ENCODE measurements at regions not wholly inside any gene's neighbourhood (a gene's known extent, or its start where the extent isn't known, plus 50 kb on each side); places are given as distances from the start of the nearest gene placed in this dataset.

DNA sequence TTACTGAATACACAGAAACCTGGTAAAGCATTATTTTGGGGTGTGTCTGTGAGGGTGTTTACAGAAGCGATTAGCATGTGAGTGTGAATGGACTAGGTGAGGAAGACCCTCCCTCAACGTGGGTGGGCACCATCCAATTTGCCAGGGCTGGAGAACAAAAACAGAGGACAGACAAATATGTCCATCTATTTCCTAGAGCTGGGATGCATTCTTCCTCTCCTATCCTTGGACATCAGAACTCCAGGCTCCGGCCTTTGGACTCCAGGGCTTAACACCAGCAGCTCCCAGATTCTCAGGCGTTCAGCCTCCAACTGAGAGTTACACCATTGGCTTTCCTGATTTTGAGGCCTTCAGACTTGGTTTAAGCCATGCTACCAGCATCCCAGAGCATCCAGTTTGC lies 65.8 kb upstream of the CHD1 start:
- no peak for DNase-seq

GRCh38 chr5:98993512-98993911 lies 64.7 kb upstream of the CHD1 start:
- no peak for DNase-seq

DNA sequence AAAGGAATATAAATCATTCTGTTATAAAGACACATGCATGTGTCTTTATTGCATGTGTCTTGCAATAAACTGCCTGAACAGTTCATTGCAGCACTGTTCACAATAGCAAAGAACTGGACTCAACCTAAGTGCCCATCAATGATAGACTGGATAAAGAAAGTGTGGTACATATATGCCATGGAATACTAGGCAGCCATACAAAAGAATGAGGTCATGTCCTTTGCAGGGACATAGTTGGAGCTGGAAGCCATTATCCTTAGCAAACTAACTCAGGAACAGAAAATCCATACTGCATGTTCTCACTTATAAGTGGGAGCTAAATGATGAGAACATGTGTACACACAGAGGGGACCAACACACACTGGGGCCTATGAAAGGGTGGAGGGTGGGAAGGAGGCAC lies 63.7 kb upstream of the CHD1 start:
- DNase-seq = no peak

DNA sequence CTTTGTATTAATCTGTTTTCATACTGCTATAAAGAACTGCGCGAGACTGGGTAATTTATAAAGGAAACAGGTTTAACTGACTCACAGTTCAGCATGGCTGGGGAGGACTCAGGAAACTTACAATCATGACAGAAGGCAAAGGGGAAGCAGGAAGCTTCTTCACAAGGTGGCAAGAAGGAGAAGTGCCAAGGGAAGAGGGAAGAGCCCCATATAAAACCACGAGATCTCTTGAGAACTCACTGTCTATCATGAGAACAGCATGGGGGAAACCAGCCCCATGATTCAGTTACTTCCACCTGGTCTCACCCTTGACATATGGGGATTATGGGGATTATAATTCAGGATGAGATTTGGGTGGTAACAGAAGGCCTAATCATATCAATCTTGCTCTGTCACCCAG lies 60.9 kb upstream of the CHD1 start:
- no peak for DNase-seq

- no peak for DNase-seq
Observed at GRCh38 chr5:98986587-98986986, 57.8 kb upstream of the CHD1 start.

DNA sequence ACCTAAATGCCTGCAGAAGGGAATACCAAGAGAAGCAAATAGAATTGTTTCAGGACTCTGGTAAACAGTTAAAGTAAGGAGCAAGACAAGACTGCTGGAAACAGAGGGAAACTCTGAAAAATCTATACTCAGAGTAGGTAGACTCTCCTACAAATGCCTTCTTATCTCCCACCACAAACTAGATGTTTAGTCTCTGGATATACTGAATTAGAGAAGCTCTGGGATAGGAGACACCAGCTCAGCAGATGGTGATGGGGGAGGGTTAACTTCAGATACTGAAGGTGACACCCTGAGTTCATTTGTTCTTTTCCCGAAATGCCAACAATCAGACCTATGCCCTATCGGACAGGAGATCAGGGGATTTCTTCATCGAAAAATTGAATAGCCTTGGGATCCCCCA lies 54.1 kb upstream of the CHD1 start:
- no peak for DNase-seq

Data from NCI-H69 (cell line).